GM18499 (cell line): ENCODE measurements at regions not wholly inside any gene's neighbourhood (a gene's known extent, or its start where the extent isn't known, plus 50 kb on each side); places are given as distances from the start of the nearest gene placed in this dataset.
A peak's percentile ranks its signal among the peaks of the same experiment; 100 is the strongest.

Source experiments
- ATAC-seq: cut with Tn5 transposase; IDR thresholded peaks from one replicate; pipeline ENCODE4 v1.9.1; 2021; ENCODE audit warnings: moderate number of reproducible peaks; ENCODE audit not compliant: insufficient read depth, unreplicated experiment

- ATAC-seq: no peak
Measured at GRCh38 chr2:15731213-15731888, 139.7 kb downstream of the DDX1 start.

- no peak for ATAC-seq
Measured at GRCh38 chr2:15731889-15732271, 140.2 kb downstream of the DDX1 start.

DNA sequence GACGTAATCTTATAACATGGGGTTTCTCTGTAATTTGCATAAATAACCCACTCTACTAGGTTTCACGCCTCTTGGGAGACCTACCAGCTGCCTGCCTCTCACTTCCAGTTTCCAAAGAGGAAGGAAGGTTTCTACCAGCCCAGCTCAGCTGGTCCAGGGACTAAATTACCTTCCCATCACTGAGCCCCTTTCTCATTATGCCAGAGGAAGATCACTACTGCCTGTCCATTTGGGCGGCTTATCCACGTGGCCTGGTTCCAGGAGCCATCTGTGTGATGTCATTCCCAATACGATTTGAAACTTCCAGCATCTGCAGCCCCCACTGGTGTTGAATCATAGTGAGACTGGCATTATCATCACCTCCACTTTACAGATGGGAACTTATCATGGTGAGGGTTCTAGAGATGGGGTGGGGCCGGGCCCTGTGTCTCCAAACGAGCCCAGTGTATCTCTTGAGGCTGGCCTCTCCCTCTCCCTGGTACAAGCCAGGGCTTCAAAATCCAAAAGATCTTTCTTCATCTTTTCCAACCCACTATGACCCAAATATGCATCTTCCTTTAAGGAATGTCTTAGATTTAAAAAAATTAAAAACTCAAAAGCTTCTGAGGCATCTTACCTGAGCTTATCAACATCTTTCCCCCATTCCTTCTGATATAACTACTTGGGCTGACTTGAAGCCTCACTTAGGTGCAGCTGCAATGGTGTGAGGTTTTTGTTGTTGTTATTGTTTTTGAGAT lies 140.8 kb downstream of the DDX1 start:
- peak; percentile 96 for ATAC-seq

DNA sequence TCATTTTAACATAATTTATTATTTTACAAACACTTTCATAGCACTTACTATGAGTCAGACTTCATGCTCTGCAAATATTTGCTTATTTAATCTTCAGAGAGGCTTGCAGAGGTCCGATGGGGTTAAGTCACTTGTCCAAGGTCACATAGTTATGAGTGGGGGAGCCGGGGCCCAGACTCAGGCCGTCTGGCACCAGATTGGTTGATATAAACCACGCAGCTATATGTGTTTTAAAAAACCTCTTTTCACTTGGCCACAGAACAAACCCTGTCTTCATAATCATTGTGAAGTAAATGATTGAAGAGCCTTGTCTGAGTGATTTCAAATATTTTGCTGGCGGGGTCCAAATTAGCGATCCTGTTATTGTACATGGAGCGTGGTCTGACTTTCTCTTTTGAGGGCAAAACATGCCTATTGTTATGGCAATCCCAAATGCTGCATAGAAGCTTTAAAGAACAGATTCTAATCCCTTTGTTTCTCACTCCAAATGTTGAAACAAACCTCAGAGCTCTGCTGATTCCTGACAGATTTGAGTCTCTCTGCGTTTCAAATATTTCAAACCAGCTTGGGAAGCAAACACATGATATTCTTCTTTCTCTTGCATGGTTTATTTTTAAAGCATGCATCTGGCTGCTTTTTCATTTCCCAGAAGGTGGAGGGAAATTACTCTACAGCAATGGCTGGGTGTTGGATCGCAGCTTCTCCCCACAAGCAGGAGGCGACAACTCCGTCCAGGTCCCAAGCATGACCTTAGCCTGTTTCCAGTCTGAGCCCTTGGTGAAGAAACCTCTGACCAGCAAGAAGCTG lies 142.4 kb downstream of the DDX1 start:
- ATAC-seq: no peak

- ATAC-seq: no peak
Measured at GRCh38 chr2:15734674-15735483, 143.2 kb downstream of the DDX1 start.

DNA sequence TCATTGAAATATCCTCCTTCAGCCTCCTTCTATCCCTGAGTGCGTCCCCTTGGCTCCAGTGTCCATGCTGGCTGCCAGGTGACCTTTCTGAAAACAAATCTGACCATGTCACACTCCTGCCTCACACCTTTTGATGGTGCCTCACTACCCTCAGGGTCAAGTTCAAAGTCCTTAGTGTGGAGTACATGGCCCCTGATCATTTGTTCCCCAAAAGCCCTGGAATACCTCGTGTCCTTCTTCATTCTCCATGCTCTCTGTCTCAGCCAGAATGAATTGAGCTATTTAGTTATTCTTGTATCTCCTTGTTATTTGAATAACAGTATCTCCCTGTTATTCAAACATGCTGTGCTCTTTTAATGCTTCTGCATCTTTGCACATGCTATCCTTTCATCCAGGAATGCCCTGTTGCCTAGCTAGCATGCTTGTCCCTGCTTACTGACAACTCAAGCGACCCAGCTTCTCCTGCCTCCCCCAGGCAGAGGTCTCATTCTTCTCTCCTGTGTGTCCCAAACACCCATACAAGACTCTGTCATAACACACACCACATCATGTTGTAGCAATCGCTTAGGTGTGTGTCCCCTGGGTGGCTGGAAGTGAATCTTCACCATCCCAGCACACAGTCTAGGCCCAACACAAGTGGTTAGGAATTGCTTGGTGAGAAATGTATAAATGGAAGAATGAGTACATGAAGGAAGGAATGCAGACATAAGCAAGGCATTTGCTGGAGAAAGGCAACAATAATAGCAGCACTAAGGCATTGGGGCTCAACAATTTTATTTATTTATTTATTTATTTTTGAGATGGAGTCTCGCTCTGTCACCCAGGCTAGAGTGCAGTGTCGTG lies 144.0 kb downstream of the DDX1 start:
- no peak for ATAC-seq

- no peak for ATAC-seq
Measured at GRCh38 chr2:15736396-15737180, 144.9 kb downstream of the DDX1 start.

- ATAC-seq: no peak
Measured at GRCh38 chr2:15737314-15738224, 145.9 kb downstream of the DDX1 start.

GRCh38 chr2:15738225-15738546 lies 146.5 kb downstream of the DDX1 start:
- ATAC-seq: no peak

GRCh38 chr2:15738943-15739342 lies 147.3 kb downstream of the DDX1 start:
- ATAC-seq: no peak

DNA sequence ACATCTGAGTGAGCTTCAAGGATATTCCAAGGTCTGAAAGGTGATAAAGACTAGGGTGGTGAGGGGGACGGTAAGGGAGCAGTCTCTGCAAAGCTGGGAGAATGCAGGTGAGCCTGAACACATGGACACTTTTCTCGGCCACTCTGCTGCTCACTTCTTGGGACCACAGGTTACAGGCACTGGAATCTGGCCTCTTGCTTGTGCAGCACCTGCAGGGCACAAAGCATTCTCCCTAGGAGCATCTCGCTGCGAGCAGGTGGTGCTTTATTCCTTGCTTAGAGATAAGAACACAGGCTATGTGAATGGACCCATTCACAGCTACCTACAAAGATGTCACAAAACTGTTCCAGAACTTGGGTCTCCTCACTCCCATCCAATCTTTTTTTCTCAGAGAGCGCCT lies 153.2 kb downstream of the DDX1 start:
- ATAC-seq: no peak

GRCh38 chr2:15745350-15745749 lies 153.7 kb downstream of the DDX1 start:
- ATAC-seq: no peak

DNA sequence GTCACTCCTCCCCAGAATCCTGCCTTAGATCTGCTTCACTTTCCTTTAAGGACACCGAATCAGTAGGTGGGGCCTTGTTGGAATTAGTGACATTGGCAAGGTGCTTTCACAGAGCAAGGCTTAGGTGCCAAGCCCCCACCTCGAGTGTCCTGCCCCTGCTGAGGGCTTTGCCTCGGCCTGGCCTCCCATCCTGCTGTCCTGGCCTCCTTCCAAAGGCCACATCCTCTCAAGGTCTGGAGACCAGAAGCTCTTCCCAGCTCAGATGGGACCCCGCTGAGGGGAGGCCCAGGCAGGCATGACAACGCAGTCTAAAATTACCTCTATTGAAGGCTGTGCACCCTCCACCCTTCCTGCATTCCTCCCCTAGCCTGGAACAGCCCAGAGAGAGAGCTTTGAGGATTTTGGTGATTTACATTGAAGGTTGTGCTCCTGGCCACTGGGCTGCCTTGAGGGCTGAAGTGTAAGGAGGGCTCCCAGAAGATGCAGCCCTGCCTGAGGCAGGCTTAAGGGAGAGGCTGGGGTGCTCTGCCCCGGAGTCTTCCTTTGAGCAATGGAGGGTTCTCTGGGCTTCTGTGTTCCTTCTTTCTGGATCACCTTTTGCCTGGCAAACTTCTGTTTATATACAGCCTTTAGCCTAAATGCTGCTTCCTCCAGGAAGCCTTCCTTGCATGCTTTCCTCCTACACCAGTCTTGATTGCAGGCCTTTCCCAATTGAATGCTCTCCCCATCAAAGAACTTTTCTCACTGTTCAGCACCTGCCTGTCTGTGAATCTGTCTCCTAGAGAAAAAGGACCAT lies 154.4 kb downstream of the DDX1 start:
- ATAC-seq: no peak

GRCh38 chr2:15746703-15747550 lies 155.3 kb downstream of the DDX1 start:
- no peak for ATAC-seq

DNA sequence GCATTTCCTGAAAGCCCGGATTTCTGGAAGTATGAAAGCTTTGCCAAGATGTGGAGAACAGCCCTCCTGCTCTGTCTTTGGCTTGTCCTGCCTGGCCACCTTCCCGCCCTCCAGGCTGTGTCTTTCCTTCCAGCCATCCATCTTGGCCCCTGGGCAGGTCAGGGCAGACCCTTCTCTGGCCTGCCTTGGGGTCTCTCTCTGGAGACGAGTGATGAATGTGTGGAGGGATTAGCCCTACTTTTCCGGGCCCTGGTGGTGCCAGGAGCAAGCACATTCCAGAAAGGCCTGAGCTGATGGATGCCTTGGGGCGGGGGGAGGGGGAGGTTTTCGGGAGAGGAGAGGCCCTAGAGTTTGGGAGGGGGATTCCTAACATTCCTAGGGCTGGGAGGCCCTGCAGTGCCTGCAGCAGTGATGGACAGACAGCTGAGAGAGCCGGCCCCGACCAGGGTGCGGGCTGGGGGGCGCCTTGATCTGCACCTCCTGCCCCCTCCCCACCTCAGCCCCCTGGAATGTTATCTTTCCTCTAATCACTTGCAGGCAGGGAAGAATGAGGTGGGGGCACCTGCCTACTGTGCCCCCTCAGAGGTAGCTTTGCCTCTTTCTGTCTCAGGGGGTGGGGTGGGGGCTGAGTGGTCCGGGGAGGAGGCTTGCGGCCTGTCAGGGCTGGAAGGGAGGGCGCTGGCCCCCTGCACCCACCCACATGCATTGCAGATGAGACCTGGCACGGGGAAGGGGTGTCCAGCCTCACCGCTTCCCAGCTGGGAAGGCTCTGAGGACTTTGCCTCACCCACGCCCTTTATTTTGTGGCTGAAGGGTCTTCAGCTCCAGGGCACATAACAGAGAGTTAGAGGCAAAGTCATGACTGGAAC lies 156.2 kb downstream of the DDX1 start:
- no peak for ATAC-seq
